AG04450 (cell line): ENCODE measurements at regions not wholly inside any gene's neighbourhood (a gene's known extent, or its start where the extent isn't known, plus 50 kb on each side); places are given as distances from the start of the nearest gene placed in this dataset.

Experiments
- CTCF ChIA-PET: fragments of 300-600, 350-600 bp; formaldehyde crosslinking; extraction: SDS; loops from one replicate; lab custom pipeline; 2022; ENCODE audit warnings: antibody characterized with exemption, inconsistent platforms; lab: Charles Lee
- POLR2A ChIA-PET: fragments of 350-600 bp; formaldehyde crosslinking; extraction: SDS; loops from one replicate; lab custom pipeline; 2021; ENCODE audit warnings: antibody characterized with exemption, inconsistent platforms; lab: Yijun Ruan, JAX
- DNase-seq: peaks from one replicate; pipeline ENCODE4 v3.0.0-alpha.2; 2011; ENCODE audit warnings: low read depth, low spot score
- H3K27ac ChIP-seq: one replicate; pipeline ENCODE4 v1.5.1; 2012; ENCODE audit warnings: low read depth, low read length, control low read depth
- H3K27me3 ChIP-seq: one replicate; pipeline ENCODE4 v1.6.0; 2012; ENCODE audit warnings: low read length; ENCODE audit not compliant: control insufficient read depth, insufficient read depth
- H3K4me3 ChIP-seq: 2 replicates; pipeline ENCODE4 v1.5.1; 2011; ENCODE audit warnings: mild to moderate bottlenecking, low read depth, low read length, control low read depth
- H3K9me3 ChIP-seq: 2 replicates; pipeline ENCODE4 v1.5.1; 2012; ENCODE audit warnings: low read length; ENCODE audit not compliant: control insufficient read depth, insufficient read depth
- TF ChIP-seq, protein P1 (sequence below): IDR thresholded peaks from 2 replicates; pipeline ENCODE4 v1.5.1; 2011; ENCODE audit warnings: low read depth, low read length, control low read depth, inconsistent platforms

- Histone ChIP-seq H3K27ac (no peak overlapping the region), H3K4me3 (no peak overlapping the region), H3K9me3 (no peaks in the 10 kb centered on the region), H3K27me3 (no peaks in the 10 kb centered on the region)
- DNase-seq = peak; percentile 23
- ChIA-PET POLR2A (no interaction called here), CTCF (no interaction called here)
- TF ChIP-seq, protein P1, sequence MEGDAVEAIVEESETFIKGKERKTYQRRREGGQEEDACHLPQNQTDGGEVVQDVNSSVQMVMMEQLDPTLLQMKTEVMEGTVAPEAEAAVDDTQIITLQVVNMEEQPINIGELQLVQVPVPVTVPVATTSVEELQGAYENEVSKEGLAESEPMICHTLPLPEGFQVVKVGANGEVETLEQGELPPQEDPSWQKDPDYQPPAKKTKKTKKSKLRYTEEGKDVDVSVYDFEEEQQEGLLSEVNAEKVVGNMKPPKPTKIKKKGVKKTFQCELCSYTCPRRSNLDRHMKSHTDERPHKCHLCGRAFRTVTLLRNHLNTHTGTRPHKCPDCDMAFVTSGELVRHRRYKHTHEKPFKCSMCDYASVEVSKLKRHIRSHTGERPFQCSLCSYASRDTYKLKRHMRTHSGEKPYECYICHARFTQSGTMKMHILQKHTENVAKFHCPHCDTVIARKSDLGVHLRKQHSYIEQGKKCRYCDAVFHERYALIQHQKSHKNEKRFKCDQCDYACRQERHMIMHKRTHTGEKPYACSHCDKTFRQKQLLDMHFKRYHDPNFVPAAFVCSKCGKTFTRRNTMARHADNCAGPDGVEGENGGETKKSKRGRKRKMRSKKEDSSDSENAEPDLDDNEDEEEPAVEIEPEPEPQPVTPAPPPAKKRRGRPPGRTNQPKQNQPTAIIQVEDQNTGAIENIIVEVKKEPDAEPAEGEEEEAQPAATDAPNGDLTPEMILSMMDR = no peak
Observed at GRCh38 chr12:24496755-24497154, 452.1 kb downstream of the BCAT1 start.

- no peaks in the 10 kb centered on the region for H3K9me3 ChIP-seq
- POLR2A ChIA-PET = no interaction called here
- no peak overlapping the region for H3K27ac ChIP-seq
- TF ChIP-seq, protein P1 = no peak
- no peak for DNase-seq
- no peaks in the 10 kb centered on the region for H3K27me3 ChIP-seq
- CTCF ChIA-PET = no interaction called here
- H3K4me3 ChIP-seq = no peak overlapping the region
Observed at GRCh38 chr12:24494401-24494800, 454.5 kb downstream of the BCAT1 start.

- ChIA-PET POLR2A (no interaction called here), CTCF (no interaction called here)
- H3K9me3 ChIP-seq = no peaks in the 10 kb centered on the region
- no peak overlapping the region for H3K27ac ChIP-seq
- no peak overlapping the region for H3K4me3 ChIP-seq
- H3K27me3 ChIP-seq = no peaks in the 10 kb centered on the region
- no peak for DNase-seq
- TF ChIP-seq, protein P1 = no peak
Observed at GRCh38 chr12:24491968-24492367, 456.9 kb downstream of the BCAT1 start.

DNA sequence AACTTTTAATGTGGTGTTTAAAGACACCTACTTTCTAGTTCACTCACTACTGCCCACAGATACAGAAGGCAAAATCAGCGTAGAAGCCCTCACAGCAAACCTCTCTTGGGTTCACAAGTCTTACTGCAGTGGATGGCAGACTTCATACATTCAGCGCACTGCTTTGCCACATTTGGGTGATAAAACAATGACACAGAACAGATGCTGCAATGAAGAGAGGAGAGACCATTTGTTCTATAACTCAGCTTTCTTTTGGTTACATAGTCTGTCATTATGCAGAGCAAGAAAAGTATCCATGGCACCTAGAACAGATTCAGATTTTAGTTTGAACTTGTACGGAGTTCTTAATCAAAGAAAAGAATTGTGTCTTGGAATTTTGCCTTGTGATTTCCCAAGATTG lies 459.0 kb downstream of the BCAT1 start:
- no peak for DNase-seq
- ChIA-PET POLR2A (no interaction called here), CTCF (interaction anchor here (0.6 kb wide), 1 partner anchor 143 kb away, joined by 5 read pairs; no protein-coding TSS in a partner anchor)
- TF ChIP-seq, protein P1 = no peak
- Histone ChIP-seq H3K27me3 (no peaks in the 10 kb centered on the region), H3K9me3 (no peaks in the 10 kb centered on the region), H3K4me3 (no peak overlapping the region), H3K27ac (no peak overlapping the region)

- no peak overlapping the region for H3K27ac ChIP-seq
- H3K4me3 ChIP-seq = no peak overlapping the region
- ChIA-PET POLR2A (no interaction called here), CTCF (no interaction called here)
- H3K9me3 ChIP-seq = no peaks in the 10 kb centered on the region
- H3K27me3 ChIP-seq = no peaks in the 10 kb centered on the region
- no peak for DNase-seq
- TF ChIP-seq, protein P1 = no peak
Observed at GRCh38 chr12:24488906-24489619, 459.8 kb downstream of the BCAT1 start.
